HG02943 (cell line): ENCODE measurements at regions not wholly inside any gene's neighbourhood (a gene's known extent, or its start where the extent isn't known, plus 50 kb on each side); places are given as distances from the start of the nearest gene placed in this dataset.
"Not testable (repeated sequence)": the region's sequence is repeated elsewhere in the genome, so short reads cannot be mapped to it uniquely, and the experiment has no call there.

Source experiments
- ATAC-seq: cut with Tn5 transposase; IDR thresholded peaks from one replicate; pipeline ENCODE4 v1.9.1; 2021; ENCODE audit warnings: mild to moderate bottlenecking, low read depth, moderate library complexity; ENCODE audit not compliant: unreplicated experiment

- no peak for ATAC-seq
Observed at GRCh38 chr1:181190364-181191035, 102.0 kb downstream of the IER5 start.

- no peak for ATAC-seq
Observed at GRCh38 chr1:181191494-181192040, 103.1 kb downstream of the IER5 start.

GRCh38 chr1:181192316-181192715 lies 103.8 kb downstream of the IER5 start:
- ATAC-seq: no peak

GRCh38 chr1:181202986-181203555 lies 114.6 kb downstream of the IER5 start:
- no peak for ATAC-seq

GRCh38 chr1:181204530-181204929 lies 116.0 kb downstream of the IER5 start:
- ATAC-seq: no peak

GRCh38 chr1:181205901-181206300 lies 117.4 kb downstream of the IER5 start:
- no peak for ATAC-seq

- ATAC-seq: no peak
Observed at GRCh38 chr1:181206513-181206912, 118.0 kb downstream of the IER5 start.

GRCh38 chr1:181206979-181207790 lies 118.7 kb downstream of the IER5 start:
- no peak for ATAC-seq

GRCh38 chr1:181208083-181208482 lies 119.6 kb downstream of the IER5 start:
- ATAC-seq: no peak

- no peak for ATAC-seq
Observed at GRCh38 chr1:181208967-181209366, 120.5 kb downstream of the IER5 start.

- ATAC-seq: no peak
Observed at GRCh38 chr1:181213056-181213455, 124.6 kb downstream of the IER5 start.

GRCh38 chr1:181216591-181216994 lies 128.1 kb downstream of the IER5 start:
- ATAC-seq: no peak

GRCh38 chr1:181219938-181220337 lies 131.4 kb downstream of the IER5 start:
- ATAC-seq: no peak

- no peak for ATAC-seq
Observed at GRCh38 chr1:181221078-181221477, 132.6 kb downstream of the IER5 start.

- ATAC-seq: no peak
Observed at GRCh38 chr1:181222972-181223505, 134.5 kb downstream of the IER5 start.

- ATAC-seq: not testable (repeated sequence)
Observed at GRCh38 chr1:181226728-181227127, 138.2 kb downstream of the IER5 start.

GRCh38 chr1:181239086-181239485 lies 150.6 kb downstream of the IER5 start:
- ATAC-seq: no peak

GRCh38 chr1:181246320-181246719 lies 157.8 kb downstream of the IER5 start:
- ATAC-seq: not testable (repeated sequence)

GRCh38 chr1:181248361-181248760 lies 159.9 kb downstream of the IER5 start:
- not testable (repeated sequence) for ATAC-seq

GRCh38 chr1:181249186-181249585 lies 160.7 kb downstream of the IER5 start:
- no peak for ATAC-seq

GRCh38 chr1:181250038-181250437 lies 161.5 kb downstream of the IER5 start:
- ATAC-seq: no peak
